Stimulated activated naive CD8-positive, alpha-beta T cell treated with anti-CD3 and anti-CD28 coated beads, Interleukin-15, amount 100 ng/mL, for 72 hours (primary cell): ENCODE measurements at regions not wholly inside any gene's neighbourhood (a gene's known extent, or its start where the extent isn't known, plus 50 kb on each side); places are given as distances from the start of the nearest gene placed in this dataset.

Experiments used
- ATAC-seq: fragments of 150-1000 bp; cut with Tn5 transposase; 2 replicates; pipeline ENCODE4 v1.10.0; 2021; ENCODE audit warnings: mild to moderate bottlenecking, moderate library complexity
- DNase-seq, 2 donors: peaks; one replicate each; pipeline ENCODE4 v3.0.0; 2021 to 2022
- H3K27ac Mint-ChIP-seq, 2 donors: one replicate each; pipeline ENCODE4 v1.8.0; 2022; ENCODE audit warnings: mild to moderate bottlenecking in 2 of 2, mixed read lengths in 2 of 2, moderate library complexity in 2 of 2
- H3K27me3 Mint-ChIP-seq: one replicate; pipeline ENCODE4 v1.8.0; 2022; ENCODE audit warnings: mixed read lengths
- H3K4me1 Mint-ChIP-seq: one replicate; pipeline ENCODE4 v1.8.0; 2022; ENCODE audit warnings: mild to moderate bottlenecking, mixed read lengths
- H3K4me3 Mint-ChIP-seq, 2 donors: one replicate each; pipeline ENCODE4 v1.8.0; 2022; ENCODE audit warnings: mild to moderate bottlenecking in 2 of 2, mixed read lengths in 2 of 2, moderate library complexity in 1 of 2
- H3K9me3 Mint-ChIP-seq, 2 donors: one replicate each; pipeline ENCODE4 v1.8.0; 2022; ENCODE audit warnings: mixed read lengths in 2 of 2

- no peaks in the 10 kb centered on the region for H3K4me1 Mint-ChIP-seq
Observed at GRCh38 chr17:5809580-5810188, 225.4 kb upstream of the NLRP1 start.

GRCh38 chr17:5812590-5812989 lies 228.3 kb upstream of the NLRP1 start:
- Mint-ChIP-seq H3K4me1 (no peaks in the 10 kb centered on the region), H3K27me3 (peaks cover 26% of the 10 kb centered on the region), H3K27ac (no peak overlapping the region), H3K9me3 (peaks cover 14 to 31% of the 10 kb centered on the region in 2 donors), H3K4me3 (no peak overlapping the region)
- no peak for ATAC-seq
- no peak for DNase-seq

More at GRCh38 chr17:5809580-5810188, 225.4 kb upstream of the NLRP1 start:
- no peak for DNase-seq
- Mint-ChIP-seq H3K27ac (no peak overlapping the region), H3K27me3 (peaks cover 24% of the 10 kb centered on the region), H3K9me3 (peaks cover 14 to 31% of the 10 kb centered on the region in 2 donors), H3K4me3 (no peak overlapping the region)
- ATAC-seq = no peak

- Mint-ChIP-seq H3K9me3 (peaks cover 14 to 31% of the 10 kb centered on the region in 2 donors), H3K27ac (no peak overlapping the region), H3K4me3 (no peak overlapping the region), H3K4me1 (no peaks in the 10 kb centered on the region), H3K27me3 (peaks cover 31% of the 10 kb centered on the region)
- no peak for ATAC-seq
- DNase-seq = no peak
Observed at GRCh38 chr17:5813357-5813756, 229.0 kb upstream of the NLRP1 start.

- Mint-ChIP-seq H3K9me3 (peaks cover 14 to 19% of the 10 kb centered on the region in 2 donors), H3K27me3 (peaks cover 47% of the 10 kb centered on the region)
Observed at GRCh38 chr17:5815396-5815795, 231.1 kb upstream of the NLRP1 start.

GRCh38 chr17:5816491-5817070 lies 232.3 kb upstream of the NLRP1 start:
- H3K4me1 Mint-ChIP-seq = peaks cover 8% of the 10 kb centered on the region
- ATAC-seq (no peak), DNase-seq (no peak)
- H3K9me3 Mint-ChIP-seq = peaks cover 6 to 8% of the 10 kb centered on the region in 2 donors
- H3K4me3 Mint-ChIP-seq = no peak overlapping the region
- H3K27ac Mint-ChIP-seq = peak overlapping the region in 1 of 2 donors; percentile 43
- peaks cover 55% of the 10 kb centered on the region for H3K27me3 Mint-ChIP-seq

More at GRCh38 chr17:5815396-5815795, 231.1 kb upstream of the NLRP1 start:
- Mint-ChIP-seq H3K4me3 (no peak overlapping the region), H3K27ac (peak overlapping the region in 1 of 2 donors; percentile 21), H3K4me1 (no peaks in the 10 kb centered on the region)
- DNase-seq (no peak), ATAC-seq (no peak)

- peaks cover 8% of the 10 kb centered on the region for H3K4me1 Mint-ChIP-seq
- no peak overlapping the region for H3K27ac Mint-ChIP-seq
- H3K4me3 Mint-ChIP-seq = no peak overlapping the region
- no peak for DNase-seq
- ATAC-seq = no peak
- H3K27me3 Mint-ChIP-seq = peaks cover 66% of the 10 kb centered on the region
- peaks cover 3 to 6% of the 10 kb centered on the region in 2 donors for H3K9me3 Mint-ChIP-seq
Observed at GRCh38 chr17:5817475-5818395, 233.4 kb upstream of the NLRP1 start.

- no peak overlapping the region for H3K27ac Mint-ChIP-seq
- DNase-seq (no peak), ATAC-seq (no peak)
- H3K9me3 Mint-ChIP-seq = no peaks in the 10 kb centered on the region
- H3K4me3 Mint-ChIP-seq = no peak overlapping the region
- peaks cover 71% of the 10 kb centered on the region for H3K27me3 Mint-ChIP-seq
- H3K4me1 Mint-ChIP-seq = peaks cover 8% of the 10 kb centered on the region
Observed at GRCh38 chr17:5819396-5819795, 235.1 kb upstream of the NLRP1 start.

- no peaks in the 10 kb centered on the region for H3K9me3 Mint-ChIP-seq
- peaks cover 70% of the 10 kb centered on the region for H3K27me3 Mint-ChIP-seq
- peaks cover 8% of the 10 kb centered on the region for H3K4me1 Mint-ChIP-seq
- DNase-seq (no peak), ATAC-seq (no peak)
- H3K27ac Mint-ChIP-seq = peak overlapping the region in 1 of 2 donors; percentile 38
- no peak overlapping the region for H3K4me3 Mint-ChIP-seq
Observed at GRCh38 chr17:5819921-5820685, 235.8 kb upstream of the NLRP1 start.

- H3K9me3 Mint-ChIP-seq = no peaks in the 10 kb centered on the region
- H3K27me3 Mint-ChIP-seq = peaks cover 62% of the 10 kb centered on the region
- H3K4me1 Mint-ChIP-seq = peaks cover 8% of the 10 kb centered on the region
- no peak overlapping the region for H3K4me3 Mint-ChIP-seq
- ATAC-seq (peak; percentile 95), DNase-seq (peak; percentile 20 to 53)
- H3K27ac Mint-ChIP-seq = peak overlapping the region; percentile 1 to 30
Observed at GRCh38 chr17:5820721-5821456, 236.6 kb upstream of the NLRP1 start.

GRCh38 chr17:5821803-5822202 lies 237.5 kb upstream of the NLRP1 start:
- DNase-seq = no peak
- Mint-ChIP-seq H3K27me3 (peaks cover 54% of the 10 kb centered on the region), H3K27ac (no peak overlapping the region), H3K4me3 (no peak overlapping the region), H3K4me1 (peaks cover 8% of the 10 kb centered on the region), H3K9me3 (peaks cover 0 to under 1% of the 10 kb centered on the region in 2 donors)
- no peak for ATAC-seq

- Mint-ChIP-seq H3K27me3 (peaks cover 57% of the 10 kb centered on the region), H3K9me3 (peaks cover 0 to 7% of the 10 kb centered on the region in 2 donors), H3K4me1 (peaks cover 8% of the 10 kb centered on the region), H3K4me3 (no peak overlapping the region), H3K27ac (peak overlapping the region in 1 of 2 donors; percentile 14)
- ATAC-seq (no peak), DNase-seq (no peak)
Observed at GRCh38 chr17:5822281-5823060, 238.2 kb upstream of the NLRP1 start.

GRCh38 chr17:5823219-5823618 lies 238.9 kb upstream of the NLRP1 start:
- H3K4me3 Mint-ChIP-seq = no peak overlapping the region
- DNase-seq = no peak
- ATAC-seq = no peak
- peaks cover 8% of the 10 kb centered on the region for H3K4me1 Mint-ChIP-seq
- H3K9me3 Mint-ChIP-seq = peaks cover 0 to 7% of the 10 kb centered on the region in 2 donors
- peaks cover 50% of the 10 kb centered on the region for H3K27me3 Mint-ChIP-seq
- no peak overlapping the region for H3K27ac Mint-ChIP-seq

- ATAC-seq (no peak), DNase-seq (no peak)
- Mint-ChIP-seq H3K4me3 (no peak overlapping the region), H3K27ac (no peak overlapping the region), H3K4me1 (peaks cover 7% of the 10 kb centered on the region), H3K27me3 (peaks cover 35% of the 10 kb centered on the region), H3K9me3 (peaks cover 0 to 7% of the 10 kb centered on the region in 2 donors)
Observed at GRCh38 chr17:5825717-5826330, 241.5 kb upstream of the NLRP1 start.

GRCh38 chr17:5826384-5826783 lies 242.1 kb upstream of the NLRP1 start:
- Mint-ChIP-seq H3K4me1 (peaks cover 2% of the 10 kb centered on the region), H3K4me3 (no peak overlapping the region), H3K27me3 (peaks cover 33% of the 10 kb centered on the region), H3K27ac (no peak overlapping the region), H3K9me3 (peaks cover 0 to 7% of the 10 kb centered on the region in 2 donors)
- no peak for DNase-seq
- no peak for ATAC-seq
